Prostate gland (tissue), 2 donors: ENCODE measurements at regions not wholly inside any gene's neighbourhood (a gene's known extent, or its start where the extent isn't known, plus 50 kb on each side); places are given as distances from the start of the nearest gene placed in this dataset.
"Not testable (repeated sequence)": the region's sequence is repeated elsewhere in the genome, so short reads cannot be mapped to it uniquely, and the experiment has no call there.

Source experiments
- CTCF ChIP-seq, 4 experiments: fragments of 200-600 bp in 2 of 4; fragments of 450-650 bp in 2 of 4; sonication (generic) in 2 of 4; IDR thresholded peaks; 1 replicate in 3 of 4; 2 replicates in 1 of 4; pipeline ENCODE4 v1.5.1; 2016 to 2019; ENCODE audit warnings: antibody characterized with exemption in 4 of 4, mild to moderate bottlenecking in 2 of 4, moderate library complexity in 2 of 4
- POLR2A ChIP-seq: fragments of 450-650 bp; IDR thresholded peaks from one replicate; pipeline ENCODE4 v1.6.1; 2016; ENCODE audit warnings: antibody characterized with exemption, mild to moderate bottlenecking
- POLR2AphosphoS5 ChIP-seq: sonication (generic); formaldehyde crosslinking; IDR thresholded peaks from one replicate; pipeline ENCODE4 v1.6.1; 2017; ENCODE audit warnings: antibody characterized with exemption

GRCh38 chr7:75229558-75229957 lies 137.2 kb downstream of the GTF2IRD2B start:
- not testable (repeated sequence) for TF ChIP-seq CTCF (IDR thresholded peaks at IDR 0.05); POLR2A; POLR2AphosphoS5
